ENCODE measurements at regions not wholly inside any gene's neighbourhood (a gene's known extent, or its start where the extent isn't known, plus 50 kb on each side); places are given as distances from the start of the nearest gene placed in this dataset.

GRCh38 chr7:124674451-124674850, 91.1 kb downstream of the GPR37 start:
- Histone ChIP-seq H3K4me3 (no peak overlapping the region), H3K9me3 (no peaks in the 10 kb centered on the region), H3K36me3 (no peaks in the 10 kb centered on the region), H3K4me1 (no peaks in the 10 kb centered on the region), H3K27me3 (no peaks in the 10 kb centered on the region), H3K27ac (no peak overlapping the region)
- intact Hi-C loops (cut with DNase I): no loop called here
- TF ChIP-seq POLR2AphosphoS5 (IDR thresholded peaks at IDR 0.05; ENCODE audit: insufficient read depth in 1 of 2, low read depth in 1 of 2): no peak
- no peak for TF ChIP-seq CTCF (IDR thresholded peaks at IDR 0.05)
- TF ChIP-seq POLR2A (IDR thresholded peaks at IDR 0.05): no peak
- DNase-seq (ENCODE audit: extremely low spot score in 2 of 2): no peak

- Histone ChIP-seq H3K9me3 (no peaks in the 10 kb centered on the region), H3K27ac (no peak overlapping the region), H3K4me1 (no peaks in the 10 kb centered on the region), H3K4me3 (no peak overlapping the region), H3K36me3 (no peaks in the 10 kb centered on the region), H3K27me3 (no peaks in the 10 kb centered on the region)
- DNase-seq (ENCODE audit: extremely low spot score in 2 of 2): no peak
- TF ChIP-seq CTCF (IDR thresholded peaks at IDR 0.05) (no peak), POLR2AphosphoS5 (IDR thresholded peaks at IDR 0.05; ENCODE audit: insufficient read depth in 1 of 2, low read depth in 1 of 2) (no peak), POLR2A (IDR thresholded peaks at IDR 0.05) (no peak)
- intact Hi-C loops (cut with DNase I): no loop called here
Measured at GRCh38 chr7:124672011-124672410, 93.6 kb downstream of the GPR37 start.

DNA sequence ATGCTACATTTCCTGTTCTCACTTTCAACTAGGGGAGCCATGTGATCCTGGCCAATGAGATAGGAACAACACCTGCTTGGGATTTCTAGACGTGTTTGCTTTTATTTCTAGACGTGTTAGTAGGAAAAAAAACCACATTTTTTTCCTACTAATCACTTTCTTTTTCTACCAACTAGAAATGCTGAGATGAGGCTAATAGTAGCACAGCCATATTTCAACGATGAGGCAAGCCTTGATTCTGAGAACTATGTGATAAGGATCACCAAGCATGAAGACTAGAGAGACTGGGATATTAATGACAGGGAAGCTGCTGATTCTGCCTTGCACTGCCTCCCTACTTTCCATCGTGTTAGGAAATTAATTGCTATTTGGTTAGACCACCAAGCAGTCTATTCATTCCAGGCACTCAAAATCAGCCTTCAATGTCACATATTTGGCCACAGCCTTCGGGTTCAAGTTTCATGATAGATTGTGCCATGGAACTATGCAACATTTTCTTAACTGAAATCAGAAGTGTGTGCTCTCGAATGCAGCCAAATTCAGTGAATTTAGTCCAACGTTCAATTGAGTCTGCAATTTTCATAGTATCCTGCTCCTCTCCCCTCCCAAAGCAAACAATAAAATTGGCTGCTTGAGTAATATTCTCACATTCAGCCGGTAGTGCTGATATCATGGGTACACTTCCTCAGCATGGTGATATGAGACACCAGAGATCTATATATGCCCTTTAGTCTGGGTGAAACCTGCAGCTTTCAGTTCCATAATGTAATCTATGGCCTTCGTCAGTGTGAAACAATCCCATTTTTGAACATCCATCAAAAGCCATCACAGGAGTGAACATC, 98.1 kb downstream of the GPR37 start:
- Histone ChIP-seq H3K27ac (no peak overlapping the region), H3K4me3 (no peak overlapping the region), H3K36me3 (no peaks in the 10 kb centered on the region), H3K9me3 (no peaks in the 10 kb centered on the region), H3K27me3 (no peaks in the 10 kb centered on the region), H3K4me1 (no peaks in the 10 kb centered on the region)
- DNase-seq (ENCODE audit: extremely low spot score in 2 of 2): no peak
- intact Hi-C loops (cut with DNase I): no loop called here
- TF ChIP-seq POLR2A (IDR thresholded peaks at IDR 0.05) (no peak), POLR2AphosphoS5 (IDR thresholded peaks at IDR 0.05; ENCODE audit: insufficient read depth in 1 of 2, low read depth in 1 of 2) (no peak), CTCF (IDR thresholded peaks at IDR 0.05) (no peak)

- TF ChIP-seq CTCF (IDR thresholded peaks at IDR 0.05): no peak
- no peak for TF ChIP-seq POLR2A (IDR thresholded peaks at IDR 0.05)
- TF ChIP-seq POLR2AphosphoS5 (IDR thresholded peaks at IDR 0.05; ENCODE audit: insufficient read depth in 1 of 2, low read depth in 1 of 2): no peak
Measured at GRCh38 chr7:124662937-124663336, 102.7 kb downstream of the GPR37 start.

DNA sequence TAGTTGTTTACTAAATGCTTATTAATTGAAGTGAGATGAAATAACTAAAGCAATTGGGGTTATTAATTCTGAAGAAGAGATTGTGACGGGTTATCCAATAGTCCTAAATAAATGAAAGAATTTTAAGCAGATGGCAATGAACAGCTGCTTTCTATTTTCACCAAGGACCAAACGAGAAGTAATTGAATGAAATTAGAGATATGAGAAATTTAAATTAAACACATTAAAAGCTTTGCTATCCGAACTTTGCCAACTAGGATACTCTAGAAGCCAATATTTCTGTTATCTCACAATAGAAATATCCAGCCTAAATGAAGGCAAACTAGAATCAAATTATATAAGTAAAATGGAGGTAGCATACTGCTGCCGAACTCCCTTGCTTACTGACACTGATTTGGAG, 103.2 kb downstream of the GPR37 start:
- no peak for DNase-seq (ENCODE audit: extremely low spot score in 2 of 2)
- H3K27ac ChIP-seq: no peak overlapping the region
- intact Hi-C loops (cut with DNase I): no loop called here

More at GRCh38 chr7:124662937-124663336, 102.7 kb downstream of the GPR37 start:
- Histone ChIP-seq H3K36me3 (no peaks in the 10 kb centered on the region), H3K4me3 (no peak overlapping the region), H3K27ac (no peak overlapping the region), H3K4me1 (no peaks in the 10 kb centered on the region), H3K27me3 (no peaks in the 10 kb centered on the region), H3K9me3 (no peaks in the 10 kb centered on the region)
- intact Hi-C loops (cut with DNase I): no loop called here
- DNase-seq (ENCODE audit: extremely low spot score in 2 of 2): no peak

More for the DNA sequence above, 103.2 kb downstream of the GPR37 start:
- Histone ChIP-seq H3K4me3 (no peak overlapping the region), H3K9me3 (no peaks in the 10 kb centered on the region), H3K27me3 (no peaks in the 10 kb centered on the region), H3K36me3 (no peaks in the 10 kb centered on the region), H3K4me1 (no peaks in the 10 kb centered on the region)
- TF ChIP-seq POLR2A (IDR thresholded peaks at IDR 0.05): no peak
- no peak for TF ChIP-seq POLR2AphosphoS5 (IDR thresholded peaks at IDR 0.05; ENCODE audit: insufficient read depth in 1 of 2, low read depth in 1 of 2)
- TF ChIP-seq CTCF (IDR thresholded peaks at IDR 0.05): no peak

Data from vagina (tissue), 2 donors.